ENCODE measurements at regions not wholly inside any gene's neighbourhood (a gene's known extent, or its start where the extent isn't known, plus 50 kb on each side); places are given as distances from the start of the nearest gene placed in this dataset.

DNA sequence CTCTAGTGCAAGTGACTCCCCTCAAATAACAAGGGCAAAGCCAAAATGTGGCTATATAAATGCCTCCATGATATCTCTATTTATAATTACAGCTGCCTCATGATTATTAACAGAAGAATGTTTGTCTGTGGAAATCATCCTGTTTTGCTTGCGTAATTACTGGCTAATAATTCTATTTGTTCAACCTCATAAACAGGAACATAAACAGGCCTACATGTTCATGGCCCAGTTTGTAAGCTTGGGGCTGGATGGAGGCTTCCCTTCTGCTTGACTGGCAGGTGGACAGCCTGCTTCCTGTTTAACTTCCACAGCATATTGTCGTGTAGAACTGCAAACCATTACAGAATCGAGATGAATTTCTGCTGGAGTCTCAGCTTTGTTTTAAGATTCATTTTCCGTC, 766.0 kb upstream of the MAP3K7 start:
- Histone ChIP-seq H3K36me3 (ENCODE audit: control insufficient read depth, insufficient read depth, low read length) (no peaks in the 10 kb centered on the region), H3K4me3 (ENCODE audit: low read length) (no peak overlapping the region), H3K27me3 (ENCODE audit: control insufficient read depth, insufficient read depth, low read length) (no peaks in the 10 kb centered on the region), H3K4me1 (ENCODE audit: control insufficient read depth, insufficient read depth, low read length) (no peaks in the 10 kb centered on the region), H3K27ac (ENCODE audit: low read depth, low read length) (no peak overlapping the region), H3K9ac (ENCODE audit: low read length) (no peak overlapping the region)

DNA sequence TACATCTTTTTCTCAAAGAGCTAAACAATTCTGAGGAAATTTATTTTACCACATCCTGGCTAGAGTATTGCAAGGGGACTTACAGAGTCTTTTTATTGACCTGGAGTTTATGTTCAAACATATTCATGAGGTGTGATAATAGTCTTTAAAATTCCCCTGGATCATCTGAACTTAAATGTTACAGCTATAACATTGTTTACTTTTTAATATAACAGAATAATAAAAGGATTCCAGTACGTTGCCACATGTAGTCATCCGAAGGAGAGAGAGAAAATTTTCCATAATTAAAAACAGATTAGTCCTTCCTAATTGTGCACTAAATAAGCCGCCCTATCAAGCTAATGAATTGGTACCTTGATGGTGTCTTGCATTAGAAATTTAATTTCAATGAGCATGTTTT, 765.4 kb upstream of the MAP3K7 start:
- Histone ChIP-seq H3K36me3 (ENCODE audit: control insufficient read depth, insufficient read depth, low read length) (no peaks in the 10 kb centered on the region), H3K4me3 (ENCODE audit: low read length) (no peak overlapping the region), H3K9ac (ENCODE audit: low read length) (no peak overlapping the region), H3K27ac (ENCODE audit: low read depth, low read length) (no peak overlapping the region), H3K27me3 (ENCODE audit: control insufficient read depth, insufficient read depth, low read length) (no peaks in the 10 kb centered on the region), H3K4me1 (ENCODE audit: control insufficient read depth, insufficient read depth, low read length) (no peaks in the 10 kb centered on the region)

DNA sequence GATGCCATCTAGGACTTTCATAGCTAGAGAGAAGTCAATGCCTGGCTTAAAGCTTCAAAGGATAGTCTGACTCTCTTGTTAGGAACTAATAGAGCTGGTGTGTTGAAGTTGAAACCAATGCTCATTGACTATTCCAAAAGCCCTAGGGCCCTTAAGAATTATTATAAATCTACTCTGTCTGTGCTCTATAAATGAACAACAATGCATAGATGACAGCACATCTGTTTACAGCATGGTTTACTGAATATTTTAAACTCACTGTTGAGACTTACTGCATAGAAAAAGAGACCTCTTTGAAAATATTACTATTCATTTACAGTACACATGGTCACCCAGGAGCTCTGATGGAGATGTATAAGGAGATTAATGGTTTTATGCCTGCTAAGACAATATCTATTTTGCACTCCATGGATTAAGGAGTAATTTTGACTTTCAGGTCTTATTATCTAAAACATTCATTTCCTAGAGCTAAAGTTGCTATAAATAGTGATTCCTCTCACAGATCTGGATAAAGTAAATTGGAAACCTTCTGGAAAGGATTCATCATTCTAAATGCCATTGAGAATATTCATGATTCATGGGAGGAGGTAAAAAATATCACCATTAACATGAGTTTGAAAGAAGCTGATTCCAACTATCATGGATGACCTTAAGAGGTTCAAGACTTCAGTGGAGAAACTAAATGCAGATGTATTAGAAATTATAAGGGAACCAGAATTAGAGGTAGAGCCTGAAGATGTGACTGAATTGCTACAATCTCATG, 763.5 kb upstream of the MAP3K7 start:
- Histone ChIP-seq H3K27me3 (ENCODE audit: control insufficient read depth, insufficient read depth, low read length) (no peaks in the 10 kb centered on the region), H3K36me3 (ENCODE audit: control insufficient read depth, insufficient read depth, low read length) (no peaks in the 10 kb centered on the region), H3K9ac (ENCODE audit: low read length) (no peak overlapping the region), H3K4me3 (ENCODE audit: low read length) (no peak overlapping the region), H3K27ac (ENCODE audit: low read depth, low read length) (no peak overlapping the region), H3K4me1 (ENCODE audit: control insufficient read depth, insufficient read depth, low read length) (no peaks in the 10 kb centered on the region)

DNA sequence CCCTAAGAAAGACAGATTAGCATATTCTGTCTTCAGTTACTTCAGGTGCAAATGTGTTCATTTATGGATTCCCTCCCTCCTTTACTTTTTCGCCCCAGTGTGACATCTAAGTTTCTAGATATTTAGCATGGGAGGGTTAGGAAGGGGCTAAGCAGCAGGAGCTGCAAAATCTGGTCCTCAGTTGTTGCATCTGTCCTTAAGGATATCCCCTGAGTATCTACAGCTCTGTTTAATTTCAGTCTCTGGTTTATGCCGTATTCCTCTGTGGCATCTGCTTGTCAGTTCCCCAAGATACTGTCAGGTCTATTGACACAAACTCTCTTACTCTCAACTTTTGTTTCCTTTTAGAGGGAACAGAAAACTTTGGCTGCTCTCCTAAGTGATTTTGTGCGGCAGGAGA, 754.6 kb upstream of the MAP3K7 start:
- H3K9ac ChIP-seq (ENCODE audit: low read length): no peak overlapping the region
- H3K27me3 ChIP-seq (ENCODE audit: control insufficient read depth, insufficient read depth, low read length): no peaks in the 10 kb centered on the region
- H3K4me1 ChIP-seq (ENCODE audit: control insufficient read depth, insufficient read depth, low read length): no peaks in the 10 kb centered on the region
- no peaks in the 10 kb centered on the region for H3K36me3 ChIP-seq (ENCODE audit: control insufficient read depth, insufficient read depth, low read length)
- H3K27ac ChIP-seq (ENCODE audit: low read depth, low read length): no peak overlapping the region
- no peak overlapping the region for H3K4me3 ChIP-seq (ENCODE audit: low read length)

DNA sequence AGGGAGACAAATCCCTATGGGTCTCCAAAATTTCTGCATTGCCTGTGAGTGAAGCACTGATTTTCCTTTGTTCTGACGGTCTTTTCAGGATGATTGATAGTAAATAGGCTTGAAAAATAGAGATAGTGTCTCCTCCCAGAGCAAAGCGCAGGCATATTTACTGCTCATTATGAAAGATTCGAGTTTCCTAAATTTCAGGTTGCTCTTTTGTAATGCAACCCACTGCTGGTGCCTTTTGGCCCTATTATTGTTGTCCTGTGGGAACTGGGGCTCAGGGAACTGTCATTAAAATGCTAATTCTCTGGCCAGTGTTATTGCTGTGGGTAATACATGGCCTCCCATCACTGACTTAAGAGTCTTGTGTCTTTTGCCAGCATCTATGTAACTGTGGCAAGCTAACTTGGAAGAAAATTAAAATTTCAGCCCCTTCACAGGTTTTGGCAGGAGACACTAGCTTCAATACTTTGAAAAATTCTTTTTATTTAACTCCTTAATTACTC, 754.1 kb upstream of the MAP3K7 start:
- no peak overlapping the region for H3K9ac ChIP-seq (ENCODE audit: low read length)
- no peaks in the 10 kb centered on the region for H3K4me1 ChIP-seq (ENCODE audit: control insufficient read depth, insufficient read depth, low read length)
- H3K27ac ChIP-seq (ENCODE audit: low read depth, low read length): no peak overlapping the region
- no peak overlapping the region for H3K4me3 ChIP-seq (ENCODE audit: low read length)
- H3K36me3 ChIP-seq (ENCODE audit: control insufficient read depth, insufficient read depth, low read length): no peaks in the 10 kb centered on the region
- no peaks in the 10 kb centered on the region for H3K27me3 ChIP-seq (ENCODE audit: control insufficient read depth, insufficient read depth, low read length)

DNA sequence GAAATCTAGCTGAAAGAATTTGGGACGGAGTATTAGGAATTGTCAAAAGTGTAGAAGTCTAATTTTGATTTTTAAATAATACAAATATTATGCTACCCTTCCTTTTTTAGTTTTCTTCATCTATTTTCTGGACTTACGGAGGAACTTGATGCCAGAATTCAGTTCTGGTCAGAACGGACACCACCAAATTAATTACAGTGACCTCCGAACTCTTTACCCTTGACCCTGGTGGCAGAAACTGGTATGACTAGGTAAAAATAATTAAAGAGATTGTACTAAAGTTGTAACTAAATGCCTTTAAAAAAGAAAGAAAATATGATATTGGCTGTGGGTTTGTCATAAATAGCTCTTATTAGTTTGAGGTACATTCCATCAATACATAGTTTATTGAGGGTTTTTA, 751.1 kb upstream of the MAP3K7 start:
- Histone ChIP-seq H3K27ac (ENCODE audit: low read depth, low read length) (no peak overlapping the region), H3K4me3 (ENCODE audit: low read length) (no peak overlapping the region), H3K4me1 (ENCODE audit: control insufficient read depth, insufficient read depth, low read length) (no peaks in the 10 kb centered on the region), H3K9ac (ENCODE audit: low read length) (no peak overlapping the region), H3K27me3 (ENCODE audit: control insufficient read depth, insufficient read depth, low read length) (no peaks in the 10 kb centered on the region), H3K36me3 (ENCODE audit: control insufficient read depth, insufficient read depth, low read length) (no peaks in the 10 kb centered on the region)

DNA sequence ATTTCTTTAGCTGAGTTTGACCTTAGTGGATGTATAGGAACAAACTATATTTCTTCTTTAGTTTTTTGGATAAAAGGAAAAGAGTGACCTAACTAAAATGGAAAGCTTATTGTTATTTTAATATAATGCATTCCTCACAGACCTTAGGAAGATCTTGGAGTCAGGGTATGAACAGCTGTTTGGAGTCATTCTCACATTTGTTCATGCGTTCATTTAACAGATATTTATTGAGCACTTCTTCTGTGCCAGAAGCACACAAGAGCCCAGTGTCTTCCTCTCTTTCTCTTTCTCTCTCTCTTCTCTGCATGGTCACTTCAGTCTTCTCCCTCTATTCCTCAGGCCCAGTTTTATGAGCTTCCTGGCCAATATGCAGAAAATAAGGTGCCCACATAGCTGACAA, 744.0 kb upstream of the MAP3K7 start:
- H3K27me3 ChIP-seq (ENCODE audit: control insufficient read depth, insufficient read depth, low read length): no peaks in the 10 kb centered on the region

DNA sequence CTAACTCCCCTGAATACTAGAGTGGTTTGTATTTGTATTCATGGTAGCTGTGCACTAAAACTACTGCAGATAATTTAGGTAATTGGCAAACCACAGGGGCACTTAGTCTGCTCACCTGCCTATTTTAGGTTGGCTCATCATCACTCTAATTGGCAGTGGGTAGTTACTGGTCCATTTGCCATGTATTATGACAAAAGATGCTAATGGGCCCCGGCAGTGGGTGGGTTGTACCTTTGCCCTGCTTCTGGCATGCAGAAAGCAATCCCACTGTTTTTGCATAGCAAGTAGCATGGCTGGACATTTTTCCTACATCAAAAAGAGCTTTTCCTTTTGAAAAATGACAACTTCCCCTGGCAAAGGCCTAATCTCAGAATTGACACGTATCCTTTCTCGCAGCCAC, 741.4 kb upstream of the MAP3K7 start:
- Histone ChIP-seq H3K36me3 (ENCODE audit: control insufficient read depth, insufficient read depth, low read length) (no peaks in the 10 kb centered on the region), H3K4me1 (ENCODE audit: control insufficient read depth, insufficient read depth, low read length) (no peaks in the 10 kb centered on the region), H3K27me3 (ENCODE audit: control insufficient read depth, insufficient read depth, low read length) (no peaks in the 10 kb centered on the region), H3K4me3 (ENCODE audit: low read length) (no peak overlapping the region), H3K27ac (ENCODE audit: low read depth, low read length) (no peak overlapping the region), H3K9ac (ENCODE audit: low read length) (no peak overlapping the region)

More for the DNA sequence above, 744.0 kb upstream of the MAP3K7 start:
- Histone ChIP-seq H3K27ac (ENCODE audit: low read depth, low read length) (no peak overlapping the region), H3K4me3 (ENCODE audit: low read length) (no peak overlapping the region), H3K9ac (ENCODE audit: low read length) (no peak overlapping the region), H3K36me3 (ENCODE audit: control insufficient read depth, insufficient read depth, low read length) (no peaks in the 10 kb centered on the region), H3K4me1 (ENCODE audit: control insufficient read depth, insufficient read depth, low read length) (no peaks in the 10 kb centered on the region)

DNA sequence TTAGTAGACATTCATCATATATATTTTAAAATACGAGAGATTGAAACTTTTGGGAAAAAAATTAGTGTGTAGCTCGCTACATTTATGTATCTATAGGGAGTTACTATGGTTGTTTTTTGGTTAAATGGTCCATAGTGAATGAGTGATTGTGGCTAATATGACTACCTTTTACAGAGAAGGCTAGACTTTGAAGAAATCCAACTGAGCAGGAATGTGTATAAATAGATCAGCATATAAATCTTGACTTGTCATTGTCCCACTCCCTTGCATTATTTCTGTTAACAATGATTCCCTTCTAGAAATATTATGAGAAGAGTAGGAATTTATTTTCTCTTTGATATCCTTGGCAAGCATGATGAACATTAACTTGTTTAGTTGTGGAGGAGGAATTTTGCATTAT, 737.8 kb upstream of the MAP3K7 start:
- Histone ChIP-seq H3K27ac (ENCODE audit: low read depth, low read length) (no peak overlapping the region), H3K36me3 (ENCODE audit: control insufficient read depth, insufficient read depth, low read length) (no peaks in the 10 kb centered on the region), H3K27me3 (ENCODE audit: control insufficient read depth, insufficient read depth, low read length) (no peaks in the 10 kb centered on the region)

DNA sequence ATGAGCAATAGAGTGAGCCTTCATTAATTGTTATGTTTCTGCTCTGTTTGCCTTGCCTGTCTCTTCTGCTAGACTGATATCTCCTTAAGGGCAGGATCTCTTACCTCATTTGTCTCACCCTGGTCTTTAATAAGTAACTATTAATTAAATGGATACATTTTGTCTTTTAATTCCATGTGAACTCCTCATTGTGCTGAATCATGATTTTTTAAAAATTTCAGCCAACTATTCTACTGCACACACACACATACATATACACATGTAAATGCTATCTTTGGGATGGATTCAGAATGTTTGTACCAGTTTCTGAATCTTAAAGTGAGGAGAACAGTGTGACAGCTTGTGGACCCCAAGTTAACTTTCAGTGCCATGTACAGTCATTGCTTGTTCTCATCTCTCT, 731.1 kb upstream of the MAP3K7 start:
- Histone ChIP-seq H3K4me1 (ENCODE audit: control insufficient read depth, insufficient read depth, low read length) (no peaks in the 10 kb centered on the region), H3K27me3 (ENCODE audit: control insufficient read depth, insufficient read depth, low read length) (no peaks in the 10 kb centered on the region), H3K36me3 (ENCODE audit: control insufficient read depth, insufficient read depth, low read length) (no peaks in the 10 kb centered on the region), H3K4me3 (ENCODE audit: low read length) (no peak overlapping the region), H3K27ac (ENCODE audit: low read depth, low read length) (no peak overlapping the region), H3K9ac (ENCODE audit: low read length) (no peak overlapping the region)

More for the DNA sequence above, 737.8 kb upstream of the MAP3K7 start:
- no peak overlapping the region for H3K4me3 ChIP-seq (ENCODE audit: low read length)
- no peak overlapping the region for H3K9ac ChIP-seq (ENCODE audit: low read length)
- no peaks in the 10 kb centered on the region for H3K4me1 ChIP-seq (ENCODE audit: control insufficient read depth, insufficient read depth, low read length)

DNA sequence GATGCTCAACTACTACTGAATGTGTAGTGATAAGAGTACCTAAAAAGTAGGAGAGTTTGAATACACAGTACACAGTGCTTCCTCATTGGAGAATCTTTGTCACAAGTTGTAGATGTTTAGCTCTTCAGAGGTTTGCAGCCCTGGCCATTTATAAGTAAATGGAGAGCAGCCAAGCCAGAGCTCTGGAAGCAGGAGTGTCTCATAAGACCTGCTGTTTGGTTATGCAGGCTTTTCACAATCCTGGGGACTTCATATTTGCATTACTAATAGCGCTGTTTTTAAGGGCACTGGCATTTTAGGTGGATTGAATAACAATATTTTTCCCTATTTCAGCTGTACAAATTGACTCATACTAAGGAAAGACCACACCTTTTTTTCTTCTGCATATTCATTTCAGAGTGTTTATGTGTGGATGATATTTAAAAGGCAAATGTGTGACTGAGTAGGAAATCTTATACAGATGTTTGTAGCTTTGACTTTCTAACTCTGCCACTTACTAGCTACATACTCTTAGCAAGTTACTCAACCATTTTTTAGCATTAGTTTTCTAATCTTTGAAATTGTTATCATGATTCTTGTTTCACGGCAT, 730.5 kb upstream of the MAP3K7 start:
- no peak overlapping the region for H3K27ac ChIP-seq (ENCODE audit: low read depth, low read length)
- H3K4me3 ChIP-seq (ENCODE audit: low read length): no peak overlapping the region
- H3K9ac ChIP-seq (ENCODE audit: low read length): no peak overlapping the region
- H3K4me1 ChIP-seq (ENCODE audit: control insufficient read depth, insufficient read depth, low read length): no peaks in the 10 kb centered on the region
- no peaks in the 10 kb centered on the region for H3K27me3 ChIP-seq (ENCODE audit: control insufficient read depth, insufficient read depth, low read length)
- no peaks in the 10 kb centered on the region for H3K36me3 ChIP-seq (ENCODE audit: control insufficient read depth, insufficient read depth, low read length)

DNA sequence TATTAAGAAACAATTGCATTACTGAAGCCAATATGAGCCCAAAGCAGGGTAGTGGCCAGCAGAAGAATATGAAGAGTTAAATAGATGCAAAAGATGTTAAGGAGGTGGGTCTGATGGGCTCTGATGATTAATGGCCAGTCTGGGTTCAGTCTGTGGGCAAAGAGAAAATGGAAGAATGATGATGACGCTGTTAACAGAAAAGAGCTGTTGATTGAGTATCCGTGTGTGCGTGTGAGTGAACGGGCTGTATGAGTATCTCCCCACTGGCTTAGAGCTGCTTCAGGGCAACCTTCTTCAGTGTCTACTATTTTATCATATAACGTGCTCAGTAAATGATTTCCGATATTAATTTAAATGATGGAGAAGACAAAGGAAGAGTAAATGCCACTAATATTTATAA, 723.3 kb upstream of the MAP3K7 start:
- Histone ChIP-seq H3K4me3 (ENCODE audit: low read length) (no peak overlapping the region), H3K4me1 (ENCODE audit: control insufficient read depth, insufficient read depth, low read length) (no peaks in the 10 kb centered on the region), H3K27ac (ENCODE audit: low read depth, low read length) (no peak overlapping the region), H3K27me3 (ENCODE audit: control insufficient read depth, insufficient read depth, low read length) (no peaks in the 10 kb centered on the region), H3K9ac (ENCODE audit: low read length) (no peak overlapping the region), H3K36me3 (ENCODE audit: control insufficient read depth, insufficient read depth, low read length) (no peaks in the 10 kb centered on the region)

DNA sequence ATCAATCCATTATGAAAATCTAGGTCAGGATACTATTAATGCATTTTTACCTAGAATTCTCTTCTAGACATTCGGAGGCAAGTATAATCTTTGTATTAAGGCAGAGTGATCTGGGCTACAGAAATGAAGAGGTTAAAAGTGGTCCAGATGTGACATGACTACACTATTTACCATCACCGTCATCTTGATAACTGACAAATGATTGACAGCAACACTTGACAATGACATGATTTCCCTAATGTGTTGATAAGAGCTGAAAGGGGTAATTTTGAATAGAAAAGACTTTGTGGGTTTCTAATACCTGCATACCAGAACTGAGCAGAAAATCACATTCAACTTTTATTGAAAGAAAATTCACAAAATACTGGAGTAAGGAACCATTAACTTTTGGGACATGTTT, 718.9 kb upstream of the MAP3K7 start:
- H3K4me3 ChIP-seq (ENCODE audit: low read length): no peak overlapping the region

More for the DNA sequence above, 718.9 kb upstream of the MAP3K7 start:
- Histone ChIP-seq H3K4me1 (ENCODE audit: control insufficient read depth, insufficient read depth, low read length) (no peaks in the 10 kb centered on the region), H3K9ac (ENCODE audit: low read length) (no peak overlapping the region), H3K27ac (ENCODE audit: low read depth, low read length) (no peak overlapping the region), H3K36me3 (ENCODE audit: control insufficient read depth, insufficient read depth, low read length) (no peaks in the 10 kb centered on the region), H3K27me3 (ENCODE audit: control insufficient read depth, insufficient read depth, low read length) (no peaks in the 10 kb centered on the region)

All from rectal smooth muscle tissue (tissue), 1 donor.